OCI-LY1 (cell line): ENCODE measurements at regions not wholly inside any gene's neighbourhood (a gene's known extent, or its start where the extent isn't known, plus 50 kb on each side); places are given as distances from the start of the nearest gene placed in this dataset.

Source experiments
- EZH2 ChIP-seq: fragments of 200-600 bp; sonication (generic), shearing (Covaris generic); IDR thresholded peaks from 2 replicates; pipeline ENCODE4 v1.8.0; 2017; ENCODE audit warnings: borderline replicate concordance, mixed run types, mild to moderate bottlenecking, antibody characterized with exemption, low read length, moderate library complexity, mixed read lengths
- TF ChIP-seq, protein P1 (sequence below): fragments of 200-600 bp; sonication (generic), shearing (Covaris generic); IDR thresholded peaks from 2 replicates; pipeline ENCODE4 v1.5.1; 2017; ENCODE audit warnings: mild to moderate bottlenecking, antibody characterized with exemption, low read length, moderate library complexity, mixed read lengths

GRCh38 chr11:11075515-11076171 lies 217.8 kb upstream of the ZBED5 start:
- no peak for TF ChIP-seq EZH2
- TF ChIP-seq, protein P1, sequence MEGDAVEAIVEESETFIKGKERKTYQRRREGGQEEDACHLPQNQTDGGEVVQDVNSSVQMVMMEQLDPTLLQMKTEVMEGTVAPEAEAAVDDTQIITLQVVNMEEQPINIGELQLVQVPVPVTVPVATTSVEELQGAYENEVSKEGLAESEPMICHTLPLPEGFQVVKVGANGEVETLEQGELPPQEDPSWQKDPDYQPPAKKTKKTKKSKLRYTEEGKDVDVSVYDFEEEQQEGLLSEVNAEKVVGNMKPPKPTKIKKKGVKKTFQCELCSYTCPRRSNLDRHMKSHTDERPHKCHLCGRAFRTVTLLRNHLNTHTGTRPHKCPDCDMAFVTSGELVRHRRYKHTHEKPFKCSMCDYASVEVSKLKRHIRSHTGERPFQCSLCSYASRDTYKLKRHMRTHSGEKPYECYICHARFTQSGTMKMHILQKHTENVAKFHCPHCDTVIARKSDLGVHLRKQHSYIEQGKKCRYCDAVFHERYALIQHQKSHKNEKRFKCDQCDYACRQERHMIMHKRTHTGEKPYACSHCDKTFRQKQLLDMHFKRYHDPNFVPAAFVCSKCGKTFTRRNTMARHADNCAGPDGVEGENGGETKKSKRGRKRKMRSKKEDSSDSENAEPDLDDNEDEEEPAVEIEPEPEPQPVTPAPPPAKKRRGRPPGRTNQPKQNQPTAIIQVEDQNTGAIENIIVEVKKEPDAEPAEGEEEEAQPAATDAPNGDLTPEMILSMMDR, result no peak
